ENCODE measurements at regions not wholly inside any gene's neighbourhood (a gene's known extent, or its start where the extent isn't known, plus 50 kb on each side); places are given as distances from the start of the nearest gene placed in this dataset.

DNA sequence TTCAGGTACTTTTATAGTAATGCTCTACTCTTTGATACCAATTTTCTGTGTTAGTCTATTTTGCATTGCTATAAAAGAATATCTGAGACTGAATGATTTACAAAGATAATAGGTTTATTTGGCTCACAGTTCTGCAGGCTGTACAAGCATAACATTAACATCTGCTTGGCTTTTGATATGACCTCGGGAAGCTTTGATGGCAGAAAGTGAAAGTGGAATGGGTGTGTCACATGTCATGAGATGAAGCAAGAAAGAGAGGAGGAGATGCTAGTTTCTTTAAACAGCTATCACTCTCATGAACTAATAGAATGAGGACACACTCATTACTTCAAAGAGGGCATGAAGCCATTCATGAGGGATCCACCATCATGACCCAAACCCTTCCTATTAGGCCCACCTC, 270.9 kb upstream of the IL12B start:
- TF ChIP-seq CTCF (IDR thresholded peaks at IDR 0.05; ENCODE audit: insufficient read depth, low read depth, low read length): no peak
- no peak overlapping the region for H3K4me3 ChIP-seq (ENCODE audit: low read depth, low read length)
- DNase-seq (ENCODE audit: low read depth): peak; percentile 9

GRCh38 chr5:159602434-159602833, 272.1 kb upstream of the IL12B start:
- no peak overlapping the region for H3K4me3 ChIP-seq (ENCODE audit: low read depth, low read length)
- DNase-seq (ENCODE audit: low read depth): no peak
- TF ChIP-seq CTCF (IDR thresholded peaks at IDR 0.05; ENCODE audit: insufficient read depth, low read depth, low read length): no peak

- no peak for TF ChIP-seq CTCF (IDR thresholded peaks at IDR 0.05; ENCODE audit: insufficient read depth, low read depth, low read length)
- no peak overlapping the region for H3K4me3 ChIP-seq (ENCODE audit: low read depth, low read length)
- DNase-seq (ENCODE audit: low read depth): no peak
These were observed 275.3 kb upstream of the IL12B start for GRCh38 chr5:159605585-159605984.

DNA sequence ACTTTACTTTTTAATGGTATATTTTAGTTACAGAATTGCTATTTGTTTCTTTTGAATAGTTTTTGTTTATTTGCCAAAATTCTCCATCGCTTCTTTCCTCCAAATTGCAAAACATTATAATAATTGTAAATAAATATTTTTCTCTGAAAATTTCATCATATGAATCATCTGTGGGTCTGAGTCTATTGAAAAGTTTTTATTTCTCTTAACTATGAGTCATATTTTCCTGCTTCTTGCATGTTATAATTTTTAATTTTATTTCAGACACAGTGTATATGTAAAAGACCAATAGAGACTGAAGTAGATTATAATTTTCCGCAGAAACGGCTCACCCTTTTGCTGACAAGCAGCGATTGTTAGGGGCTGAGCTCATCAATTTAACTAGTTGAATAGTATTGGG, 279.1 kb upstream of the IL12B start:
- no peak for DNase-seq (ENCODE audit: low read depth)
- TF ChIP-seq CTCF (IDR thresholded peaks at IDR 0.05; ENCODE audit: insufficient read depth, low read depth, low read length): no peak
- no peak overlapping the region for H3K4me3 ChIP-seq (ENCODE audit: low read depth, low read length)

GRCh38 chr5:159610966-159611579, 280.8 kb upstream of the IL12B start:
- TF ChIP-seq CTCF (IDR thresholded peaks at IDR 0.05; ENCODE audit: insufficient read depth, low read depth, low read length): no peak
- H3K4me3 ChIP-seq (ENCODE audit: low read depth, low read length): no peak overlapping the region
- no peak for DNase-seq (ENCODE audit: low read depth)

DNA sequence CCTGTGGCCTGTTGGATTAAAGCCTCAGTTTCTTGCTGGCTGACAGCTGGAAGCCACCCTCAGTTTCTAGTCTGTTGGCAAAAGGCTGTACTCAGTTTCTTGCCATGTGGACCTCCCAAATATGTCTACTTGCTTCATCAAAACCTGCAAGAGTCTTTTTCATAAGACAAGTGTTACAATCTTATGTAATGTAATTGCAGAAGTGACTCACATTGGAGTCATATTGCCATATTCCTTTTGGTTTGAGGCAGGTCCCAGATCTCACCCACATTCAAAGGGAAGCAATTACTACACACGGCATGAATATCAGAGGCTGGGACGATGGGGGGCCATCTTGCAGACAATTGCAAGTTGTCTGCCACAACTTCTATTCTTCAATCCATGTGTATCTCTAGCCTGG, 286.7 kb upstream of the IL12B start:
- no peak for TF ChIP-seq CTCF (IDR thresholded peaks at IDR 0.05; ENCODE audit: insufficient read depth, low read depth, low read length)
- no peak overlapping the region for H3K4me3 ChIP-seq (ENCODE audit: low read depth, low read length)
- DNase-seq (ENCODE audit: low read depth): no peak

GRCh38 chr5:159619826-159620225, 289.5 kb upstream of the IL12B start:
- TF ChIP-seq CTCF (IDR thresholded peaks at IDR 0.05; ENCODE audit: insufficient read depth, low read depth, low read length): no peak
- no peak overlapping the region for H3K4me3 ChIP-seq (ENCODE audit: low read depth, low read length)
- DNase-seq (ENCODE audit: low read depth): no peak

All from fibroblast of villous mesenchyme (primary cell).